Activated CD4-positive, alpha-beta memory T cell treated with anti-CD3 and anti-CD28 coated beads, Interleukin-2, amount 10 ng/mL, durations not matched to agents 7 days and 5 days (primary cell): ENCODE measurements at regions not wholly inside any gene's neighbourhood (a gene's known extent, or its start where the extent isn't known, plus 50 kb on each side); places are given as distances from the start of the nearest gene placed in this dataset.

Experiments used
- CTCF ChIA-PET: fragments of 350-600 bp; sonication (Branson Sonifier 250); formaldehyde crosslinking; loops from one replicate; lab custom pipeline; 2021; ENCODE audit warnings: antibody characterized with exemption, inconsistent platforms; lab: Charles Lee
- POLR2A ChIA-PET: fragments of 350-600 bp; sonication (Branson Sonifier 250); formaldehyde crosslinking; loops from one replicate; lab custom pipeline; 2021; ENCODE audit warnings: antibody characterized with exemption; lab: Charles Lee
- DNase-seq: peaks from one replicate; pipeline ENCODE4 v3.0.0-alpha.2; 2020
- H3K27ac Mint-ChIP-seq: one replicate; pipeline ENCODE4 v1.8.0; 2021; ENCODE audit warnings: mild to moderate bottlenecking, mixed read lengths
- H3K27me3 Mint-ChIP-seq: one replicate; pipeline ENCODE4 v1.8.0; 2021; ENCODE audit warnings: mixed read lengths
- H3K36me3 Mint-ChIP-seq: one replicate; pipeline ENCODE4 v1.8.0; 2021; ENCODE audit warnings: low read depth, mixed read lengths
- H3K4me1 Mint-ChIP-seq: one replicate; pipeline ENCODE4 v1.8.0; 2021; ENCODE audit warnings: mixed read lengths
- H3K4me3 Mint-ChIP-seq: one replicate; pipeline ENCODE4 v1.8.0; 2021; ENCODE audit warnings: mild to moderate bottlenecking, mixed read lengths
- H3K9me3 Mint-ChIP-seq: one replicate; pipeline ENCODE4 v1.8.0; 2021; ENCODE audit warnings: mixed read lengths

- Mint-ChIP-seq H3K4me3 (no peak overlapping the region), H3K27me3 (no peaks in the 10 kb centered on the region), H3K9me3 (no peaks in the 10 kb centered on the region), H3K27ac (no peak overlapping the region), H3K36me3 (no peaks in the 10 kb centered on the region), H3K4me1 (no peaks in the 10 kb centered on the region)
- no peak for DNase-seq
- POLR2A ChIA-PET: no interaction called here
- CTCF ChIA-PET: no interaction called here
These were observed 80.0 kb upstream of the FUT9 start for GRCh38 chr6:95935736-95936135.

GRCh38 chr6:95946906-95947305 lies 68.9 kb upstream of the FUT9 start:
- H3K27me3 Mint-ChIP-seq: no peaks in the 10 kb centered on the region
- H3K27ac Mint-ChIP-seq: no peak overlapping the region
- ChIA-PET CTCF (no interaction called here), POLR2A (no interaction called here)
- no peaks in the 10 kb centered on the region for H3K4me1 Mint-ChIP-seq
- peaks cover 2% of the 10 kb centered on the region for H3K9me3 Mint-ChIP-seq
- no peak overlapping the region for H3K4me3 Mint-ChIP-seq
- DNase-seq: no peak
- H3K36me3 Mint-ChIP-seq: no peaks in the 10 kb centered on the region

- H3K9me3 Mint-ChIP-seq: peaks cover 2% of the 10 kb centered on the region
- no peaks in the 10 kb centered on the region for H3K4me1 Mint-ChIP-seq
- ChIA-PET POLR2A (no interaction called here), CTCF (no interaction called here)
- DNase-seq: no peak
- H3K4me3 Mint-ChIP-seq: no peak overlapping the region
- H3K27me3 Mint-ChIP-seq: no peaks in the 10 kb centered on the region
- no peaks in the 10 kb centered on the region for H3K36me3 Mint-ChIP-seq
- H3K27ac Mint-ChIP-seq: no peak overlapping the region
These were observed 67.5 kb upstream of the FUT9 start for GRCh38 chr6:95948324-95948723.

GRCh38 chr6:95949985-95950384 lies 65.8 kb upstream of the FUT9 start:
- Mint-ChIP-seq H3K27ac (no peak overlapping the region), H3K27me3 (no peaks in the 10 kb centered on the region)
- POLR2A ChIA-PET: no interaction called here

GRCh38 chr6:95958686-95959085 lies 57.1 kb upstream of the FUT9 start:
- POLR2A ChIA-PET: no interaction called here
- H3K36me3 Mint-ChIP-seq: no peaks in the 10 kb centered on the region
- DNase-seq: no peak
- no peaks in the 10 kb centered on the region for H3K27me3 Mint-ChIP-seq
- H3K9me3 Mint-ChIP-seq: no peaks in the 10 kb centered on the region
- H3K27ac Mint-ChIP-seq: no peak overlapping the region
- no peak overlapping the region for H3K4me3 Mint-ChIP-seq
- H3K4me1 Mint-ChIP-seq: no peaks in the 10 kb centered on the region
- CTCF ChIA-PET: no interaction called here

More at GRCh38 chr6:95949985-95950384, 65.8 kb upstream of the FUT9 start:
- H3K9me3 Mint-ChIP-seq: peaks cover 2% of the 10 kb centered on the region
- no peaks in the 10 kb centered on the region for H3K36me3 Mint-ChIP-seq
- H3K4me3 Mint-ChIP-seq: no peak overlapping the region
- CTCF ChIA-PET: no interaction called here
- no peaks in the 10 kb centered on the region for H3K4me1 Mint-ChIP-seq
- DNase-seq: no peak

GRCh38 chr6:95959261-95959660 lies 56.5 kb upstream of the FUT9 start:
- H3K27me3 Mint-ChIP-seq: no peaks in the 10 kb centered on the region
- H3K36me3 Mint-ChIP-seq: no peaks in the 10 kb centered on the region
- no peak overlapping the region for H3K27ac Mint-ChIP-seq
- H3K9me3 Mint-ChIP-seq: no peaks in the 10 kb centered on the region
- ChIA-PET CTCF (no interaction called here), POLR2A (no interaction called here)
- H3K4me3 Mint-ChIP-seq: no peak overlapping the region
- no peaks in the 10 kb centered on the region for H3K4me1 Mint-ChIP-seq
- DNase-seq: no peak
